C4-2B (cell line): ENCODE measurements at regions not wholly inside any gene's neighbourhood (a gene's known extent, or its start where the extent isn't known, plus 50 kb on each side); places are given as distances from the start of the nearest gene placed in this dataset.

Source experiments
- ZFX ChIP-seq: fragments of 450-650 bp; IDR thresholded peaks from 2 replicates; pipeline ENCODE4 v1.6.1; 2017
- TF ChIP-seq, protein P1 (sequence below): fragments of 450-650 bp; conservative IDR thresholded peaks from 2 replicates; pipeline ENCODE4 v1.5.1; 2017; ENCODE audit warnings: mild to moderate bottlenecking

DNA sequence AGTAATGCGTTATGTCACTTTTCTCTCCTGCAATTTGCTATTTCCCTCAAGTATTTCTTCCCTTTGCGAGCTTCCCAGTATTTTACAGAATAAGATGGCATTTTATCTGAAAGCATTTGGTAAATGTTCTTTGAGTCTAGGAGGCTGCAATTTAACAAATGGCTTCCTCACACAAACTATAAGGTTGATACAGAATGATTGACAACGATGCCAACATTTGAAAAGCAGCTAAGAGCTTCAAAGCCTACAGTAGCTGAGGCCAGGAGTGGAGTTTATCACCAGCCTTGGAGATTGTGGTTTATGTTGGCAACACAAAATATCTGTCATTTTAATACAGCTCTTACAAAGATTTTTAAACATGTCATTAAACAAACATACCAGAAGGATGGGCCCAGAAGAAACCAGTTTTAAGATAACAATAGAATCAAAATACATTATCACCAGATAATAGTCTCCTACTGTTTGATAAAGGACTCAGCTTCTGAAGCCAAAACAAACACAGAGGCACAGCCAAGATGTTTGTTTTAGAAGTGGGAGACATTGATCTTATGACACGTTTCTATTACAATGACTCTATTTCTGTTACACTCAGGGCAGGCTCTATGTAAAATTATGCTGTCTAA lies 711.4 kb upstream of the ACVR2A start:
- TF ChIP-seq, protein P1, sequence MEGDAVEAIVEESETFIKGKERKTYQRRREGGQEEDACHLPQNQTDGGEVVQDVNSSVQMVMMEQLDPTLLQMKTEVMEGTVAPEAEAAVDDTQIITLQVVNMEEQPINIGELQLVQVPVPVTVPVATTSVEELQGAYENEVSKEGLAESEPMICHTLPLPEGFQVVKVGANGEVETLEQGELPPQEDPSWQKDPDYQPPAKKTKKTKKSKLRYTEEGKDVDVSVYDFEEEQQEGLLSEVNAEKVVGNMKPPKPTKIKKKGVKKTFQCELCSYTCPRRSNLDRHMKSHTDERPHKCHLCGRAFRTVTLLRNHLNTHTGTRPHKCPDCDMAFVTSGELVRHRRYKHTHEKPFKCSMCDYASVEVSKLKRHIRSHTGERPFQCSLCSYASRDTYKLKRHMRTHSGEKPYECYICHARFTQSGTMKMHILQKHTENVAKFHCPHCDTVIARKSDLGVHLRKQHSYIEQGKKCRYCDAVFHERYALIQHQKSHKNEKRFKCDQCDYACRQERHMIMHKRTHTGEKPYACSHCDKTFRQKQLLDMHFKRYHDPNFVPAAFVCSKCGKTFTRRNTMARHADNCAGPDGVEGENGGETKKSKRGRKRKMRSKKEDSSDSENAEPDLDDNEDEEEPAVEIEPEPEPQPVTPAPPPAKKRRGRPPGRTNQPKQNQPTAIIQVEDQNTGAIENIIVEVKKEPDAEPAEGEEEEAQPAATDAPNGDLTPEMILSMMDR, result no peak
- TF ChIP-seq ZFX, result no peak
